ENCODE measurements at regions not wholly inside any gene's neighbourhood (a gene's known extent, or its start where the extent isn't known, plus 50 kb on each side); places are given as distances from the start of the nearest gene placed in this dataset.

DNA sequence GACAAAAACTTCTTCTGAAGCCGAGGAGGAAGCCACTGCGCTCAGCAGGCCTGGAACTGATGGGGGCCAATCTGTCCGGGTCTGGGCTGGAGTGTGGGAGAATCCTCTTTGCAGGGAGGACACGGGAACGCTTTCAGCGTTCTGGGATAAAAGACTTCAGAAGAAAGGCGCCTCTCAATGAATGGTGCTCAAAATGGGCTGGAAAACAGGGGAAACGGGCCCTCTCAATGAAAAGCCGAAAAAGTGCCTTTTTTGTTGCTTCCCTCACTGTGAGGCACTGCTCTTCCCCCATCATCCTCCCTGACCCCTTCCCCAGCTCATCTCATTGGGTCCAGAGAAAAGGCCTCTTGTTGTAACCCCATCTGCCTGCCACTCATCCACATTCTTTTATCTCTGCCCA, 119.5 kb upstream of the LRIG1 start:
- TF ChIP-seq POLR2AphosphoS5 (IDR thresholded peaks at IDR 0.05; ENCODE audit: low read depth, low read length) (no peak), POLR2A (IDR thresholded peaks at IDR 0.05; ENCODE audit: low read depth, low read length) (no peak), SPI1 (IDR thresholded peaks at IDR 0.05; ENCODE audit: low read depth, low read length) (no peak)
